ENCODE measurements at regions not wholly inside any gene's neighbourhood (a gene's known extent, or its start where the extent isn't known, plus 50 kb on each side); places are given as distances from the start of the nearest gene placed in this dataset.

GRCh38 chr12:71252473-71252872, 94.7 kb upstream of the TSPAN8 start:
- Histone ChIP-seq H2AK9ac (replicated peaks; ENCODE audit: low read depth, low read length, poor library complexity) (no peak overlapping the region), H2BK15ac (ENCODE audit: low read depth, low read length) (no peak overlapping the region), H3K79me1 (ENCODE audit: low read depth in 1 of 2, low read length in 2 of 2) (no peaks in the 10 kb centered on the region), H3K9ac (ENCODE audit: low read depth, low read length) (no peak overlapping the region), H3K14ac (replicated peaks; ENCODE audit: low read depth, low read length) (no peak overlapping the region), H3K4me3 (ENCODE audit: insufficient read depth, low read depth, low read length) (no peak overlapping the region), H3K23ac (ENCODE audit: low read depth, low read length) (no peak overlapping the region), H2AFZ (replicated peaks; ENCODE audit: low read length, poor library complexity) (no peak overlapping the region), H4K20me1 (ENCODE audit: insufficient read depth, low read length) (no peaks in the 10 kb centered on the region), H3K9me1 (ENCODE audit: insufficient read depth, low read length) (no peaks in the 10 kb centered on the region), H3K36me3 (ENCODE audit: control insufficient read depth, insufficient read depth, low read length) (no peaks in the 10 kb centered on the region), H3K4ac (ENCODE audit: low read depth, low read length) (no peak overlapping the region), H4K5ac (ENCODE audit: low read depth, low read length) (no peak overlapping the region), H4K8ac (ENCODE audit: low read depth in 2 of 2, low read length in 2 of 2) (no peak overlapping the region), H4K91ac (ENCODE audit: insufficient read depth, low read depth, low read length) (no peak overlapping the region), H3K4me1 (ENCODE audit: control insufficient read depth, insufficient read depth, low read length) (no peaks in the 10 kb centered on the region), H3K56ac (ENCODE audit: extremely low read depth, insufficient read depth, low read length) (no peak overlapping the region), H3K27me3 (ENCODE audit: control insufficient read depth, insufficient read depth, low read length) (no peaks in the 10 kb centered on the region), H2BK120ac (ENCODE audit: low read depth, low read length) (no peak overlapping the region), H3K4me2 (ENCODE audit: low read depth, low read length) (no peak overlapping the region), H3K9me3 (ENCODE audit: control insufficient read depth, insufficient read depth, low read length) (peaks cover 7% of the 10 kb centered on the region), H2BK20ac (ENCODE audit: low read depth, low read length) (no peak overlapping the region), H2AK5ac (ENCODE audit: low read depth, low read length) (no peak overlapping the region), H2BK5ac (ENCODE audit: low read depth, low read length, poor library complexity, severe bottlenecking) (no peak overlapping the region), H3K18ac (ENCODE audit: low read depth, low read length) (no peak overlapping the region), H3K27ac (ENCODE audit: insufficient read depth, low read length) (no peak overlapping the region)
- ATAC-seq (ENCODE audit: low read depth) (no peak), DNase-seq (no peak)
- dilution Hi-C loops (cut with HindIII; ENCODE audit: low sequenced_read_pairs, unreplicated experiment), result no loop called here
- intact Hi-C loops (cut with micrococcal nuclease), result no loop called here
- no TSS peak for BruUV-seq (replicated peaks)
- TF ChIP-seq NFE2L2 (IDR thresholded peaks at IDR 0.05; ENCODE audit: low read depth, low read length), result no peak
- TF ChIP-seq, protein P1, sequence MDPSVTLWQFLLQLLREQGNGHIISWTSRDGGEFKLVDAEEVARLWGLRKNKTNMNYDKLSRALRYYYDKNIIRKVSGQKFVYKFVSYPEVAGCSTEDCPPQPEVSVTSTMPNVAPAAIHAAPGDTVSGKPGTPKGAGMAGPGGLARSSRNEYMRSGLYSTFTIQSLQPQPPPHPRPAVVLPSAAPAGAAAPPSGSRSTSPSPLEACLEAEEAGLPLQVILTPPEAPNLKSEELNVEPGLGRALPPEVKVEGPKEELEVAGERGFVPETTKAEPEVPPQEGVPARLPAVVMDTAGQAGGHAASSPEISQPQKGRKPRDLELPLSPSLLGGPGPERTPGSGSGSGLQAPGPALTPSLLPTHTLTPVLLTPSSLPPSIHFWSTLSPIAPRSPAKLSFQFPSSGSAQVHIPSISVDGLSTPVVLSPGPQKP (IDR thresholded peaks at IDR 0.05; ENCODE audit: borderline replicate concordance, low read depth, low read length), result no peak
- TF ChIP-seq BHLHE40 (IDR thresholded peaks at IDR 0.05; ENCODE audit: low read depth, low read length), result no peak
- TF ChIP-seq SMC3 (IDR thresholded peaks at IDR 0.05; ENCODE audit: low read depth, low read length), result no peak
- TF ChIP-seq FOS (IDR thresholded peaks at IDR 0.05; ENCODE audit: low read depth, low read length), result no peak
- TF ChIP-seq CHD1 (IDR thresholded peaks at IDR 0.05; ENCODE audit: low read depth, low read length), result no peak
- TF ChIP-seq CTCF (conservative IDR thresholded peaks at IDR 0.05; ENCODE audit: low read depth, low read length), result no peak
- no peak for TF ChIP-seq RFX5 (IDR thresholded peaks at IDR 0.05; ENCODE audit: low read depth, low read length)
- TF ChIP-seq, protein P2, sequence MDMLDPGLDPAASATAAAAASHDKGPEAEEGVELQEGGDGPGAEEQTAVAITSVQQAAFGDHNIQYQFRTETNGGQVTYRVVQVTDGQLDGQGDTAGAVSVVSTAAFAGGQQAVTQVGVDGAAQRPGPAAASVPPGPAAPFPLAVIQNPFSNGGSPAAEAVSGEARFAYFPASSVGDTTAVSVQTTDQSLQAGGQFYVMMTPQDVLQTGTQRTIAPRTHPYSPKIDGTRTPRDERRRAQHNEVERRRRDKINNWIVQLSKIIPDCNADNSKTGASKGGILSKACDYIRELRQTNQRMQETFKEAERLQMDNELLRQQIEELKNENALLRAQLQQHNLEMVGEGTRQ (IDR thresholded peaks at IDR 0.05; ENCODE audit: low read depth, low read length), result no peak
- no peak for TF ChIP-seq MXI1 (IDR thresholded peaks at IDR 0.05; ENCODE audit: borderline replicate concordance, low read depth, low read length)
- no peak for TF ChIP-seq POLR2A (IDR thresholded peaks at IDR 0.05; ENCODE audit: low read depth, low read length)
- no peak for TF ChIP-seq RCOR1 (IDR thresholded peaks at IDR 0.05; ENCODE audit: insufficient replicate concordance, low read length)
- TF ChIP-seq CEBPB (IDR thresholded peaks at IDR 0.05; ENCODE audit: low read depth, low read length), result no peak
- TF ChIP-seq MAFK (IDR thresholded peaks at IDR 0.05; ENCODE audit: low read depth, low read length), result no peak
- TF ChIP-seq MAZ (IDR thresholded peaks at IDR 0.05; ENCODE audit: borderline replicate concordance, low read depth, low read length), result no peak
- TF ChIP-seq RAD21 (IDR thresholded peaks at IDR 0.05; ENCODE audit: low read length), result no peak
- in situ Hi-C loops (cut with MboI; ENCODE audit: low sequenced_read_pairs), result no loop called here
- WGBS, 2 experiments (ENCODE audit: extremely low coverage in 2 of 2, insufficient read length in 1 of 2), result no CpG with 5 or more reads among the region's 2 CpGs
- CTCF ChIA-PET, result no interaction called here
- POLR2A ChIA-PET (ENCODE audit: unreplicated experiment), result no interaction called here

Measured in IMR-90 (cell line).